ENCODE measurements at regions not wholly inside any gene's neighbourhood (a gene's known extent, or its start where the extent isn't known, plus 50 kb on each side); places are given as distances from the start of the nearest gene placed in this dataset.
A peak's percentile ranks its signal among the peaks of the same experiment; 100 is the strongest.

DNA sequence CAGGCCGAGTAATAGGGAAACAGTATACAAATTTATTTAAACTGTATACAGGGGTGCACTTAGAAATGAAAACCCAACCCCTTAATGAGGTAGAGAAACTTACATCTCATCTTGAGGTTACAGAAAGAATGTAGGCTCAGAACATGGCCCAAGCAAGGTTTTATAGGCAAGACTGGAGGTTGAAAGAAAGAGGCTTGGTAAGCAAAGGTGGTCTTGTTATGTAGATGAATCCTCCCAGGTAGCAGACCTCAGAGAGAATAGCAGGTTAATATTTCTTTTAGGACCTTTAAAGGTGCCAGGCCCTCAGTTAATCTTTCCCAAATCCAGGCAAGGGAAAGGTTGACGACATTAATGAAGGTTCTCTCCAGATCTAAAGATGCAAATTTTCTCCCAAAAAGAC is 1466.8 kb upstream of the PRR20A start:
- H3K4me3 ChIP-seq (ENCODE audit: insufficient read depth, low read depth, low read length) = no peak overlapping the region
- H3K36me3 ChIP-seq (replicated peaks; ENCODE audit: control insufficient read depth, insufficient read depth, low read length) = peaks cover 6% of the 10 kb centered on the region
- no peaks in the 10 kb centered on the region for H3K27me3 ChIP-seq (ENCODE audit: control insufficient read depth, insufficient read depth, low read length)
- DNase-seq = peak; percentile 0

DNA sequence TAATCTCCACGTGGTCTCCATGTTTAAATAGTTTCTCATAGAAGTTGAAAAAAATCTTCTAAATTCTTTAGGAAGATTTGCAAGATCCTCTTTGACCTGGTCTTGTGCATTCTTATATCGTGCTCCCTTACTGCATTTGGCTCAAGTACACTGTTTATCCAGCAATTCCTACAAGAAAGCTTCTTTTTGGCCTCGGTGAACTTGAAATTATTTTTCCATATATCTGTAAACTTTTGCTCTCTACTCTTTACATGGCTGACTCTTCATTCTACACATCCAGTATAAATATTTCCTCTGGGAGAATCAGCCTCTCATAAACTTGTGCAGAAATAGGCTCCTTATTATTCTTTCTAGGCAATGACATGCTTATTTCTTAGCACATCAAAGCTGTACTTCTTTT is 1457.9 kb upstream of the PRR20A start:
- no peak for DNase-seq
- Histone ChIP-seq H3K4me3 (ENCODE audit: insufficient read depth, low read depth, low read length) (no peak overlapping the region), H3K36me3 (replicated peaks; ENCODE audit: control insufficient read depth, insufficient read depth, low read length) (no peaks in the 10 kb centered on the region), H3K27me3 (ENCODE audit: control insufficient read depth, insufficient read depth, low read length) (no peaks in the 10 kb centered on the region)

DNA sequence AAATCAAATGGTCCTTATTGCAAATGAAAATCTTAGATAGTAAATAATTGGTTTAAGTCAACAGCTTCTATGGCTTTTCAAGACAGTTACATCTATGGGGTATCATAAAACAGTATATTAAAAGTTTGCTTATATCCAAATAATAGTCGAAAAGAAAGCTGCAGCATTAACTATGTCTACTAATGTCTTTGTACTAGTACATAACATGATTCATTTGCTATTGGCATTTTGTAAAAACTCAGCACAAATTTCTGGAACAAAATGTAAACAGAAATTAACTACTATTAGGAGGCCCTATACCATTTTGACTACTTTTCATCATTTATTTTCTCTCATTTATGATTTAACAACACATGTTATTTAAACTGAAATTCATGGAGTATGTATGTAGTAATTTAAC is 1435.2 kb upstream of the PRR20A start:
- Histone ChIP-seq H3K4me3 (ENCODE audit: insufficient read depth, low read depth, low read length) (no peak overlapping the region), H3K27me3 (ENCODE audit: control insufficient read depth, insufficient read depth, low read length) (no peaks in the 10 kb centered on the region), H3K36me3 (replicated peaks; ENCODE audit: control insufficient read depth, insufficient read depth, low read length) (no peaks in the 10 kb centered on the region)
- no peak for DNase-seq

GRCh38 chr13:55705971-55706370 is 1434.7 kb upstream of the PRR20A start:
- no peaks in the 10 kb centered on the region for H3K27me3 ChIP-seq (ENCODE audit: control insufficient read depth, insufficient read depth, low read length)
- H3K4me3 ChIP-seq (ENCODE audit: insufficient read depth, low read depth, low read length) = no peak overlapping the region
- no peak for DNase-seq

DNA sequence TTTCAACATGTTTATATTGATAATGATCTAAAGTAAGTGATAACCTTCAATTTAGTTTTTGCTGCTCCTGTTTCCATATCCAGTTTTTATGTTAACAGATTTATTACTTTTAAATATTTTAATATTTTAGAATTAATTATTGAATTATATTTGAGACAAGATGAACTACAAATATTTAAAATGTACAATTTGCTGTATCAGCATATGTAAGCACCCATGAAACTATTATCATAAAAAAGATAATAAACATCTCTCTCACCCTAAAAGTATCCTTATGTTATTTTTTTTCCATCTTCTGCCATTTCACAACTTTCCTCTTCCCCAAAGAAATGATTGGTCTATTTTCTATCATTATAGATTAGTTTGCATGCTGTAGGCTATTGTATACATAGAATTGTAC is 1426.6 kb upstream of the PRR20A start:
- no peaks in the 10 kb centered on the region for H3K36me3 ChIP-seq (replicated peaks; ENCODE audit: control insufficient read depth, insufficient read depth, low read length)
- DNase-seq = no peak
- H3K27me3 ChIP-seq (ENCODE audit: control insufficient read depth, insufficient read depth, low read length) = no peaks in the 10 kb centered on the region
- no peak overlapping the region for H3K4me3 ChIP-seq (ENCODE audit: insufficient read depth, low read depth, low read length)

More at GRCh38 chr13:55705971-55706370, 1434.7 kb upstream of the PRR20A start:
- H3K36me3 ChIP-seq (replicated peaks; ENCODE audit: control insufficient read depth, insufficient read depth, low read length) = no peaks in the 10 kb centered on the region

- Histone ChIP-seq H3K36me3 (replicated peaks; ENCODE audit: control insufficient read depth, insufficient read depth, low read length) (no peaks in the 10 kb centered on the region), H3K27me3 (ENCODE audit: control insufficient read depth, insufficient read depth, low read length) (no peaks in the 10 kb centered on the region), H3K4me3 (ENCODE audit: insufficient read depth, low read depth, low read length) (no peak overlapping the region)
- no peak for DNase-seq
Measured at GRCh38 chr13:55727683-55728082, 1413.0 kb upstream of the PRR20A start.

GRCh38 chr13:55728247-55728646 is 1412.5 kb upstream of the PRR20A start:
- H3K4me3 ChIP-seq (ENCODE audit: insufficient read depth, low read depth, low read length) = no peak overlapping the region

DNA sequence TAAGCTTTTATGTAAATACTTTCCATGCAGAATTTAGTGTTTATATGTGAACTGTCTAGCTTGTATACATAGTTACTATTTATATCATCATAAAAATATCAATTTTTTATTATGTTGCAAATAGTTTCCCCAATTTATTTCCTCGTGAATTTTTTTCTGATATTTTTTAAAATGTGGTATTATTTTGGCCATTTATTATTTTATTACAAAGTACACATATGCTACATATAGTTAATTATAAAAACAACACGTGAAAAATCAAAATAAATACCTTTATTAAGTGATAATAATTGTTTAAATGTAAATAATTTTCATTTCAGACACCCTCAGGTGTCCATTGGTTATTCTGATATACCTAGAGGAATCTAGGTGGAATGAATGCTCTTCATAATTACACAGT is 1394.9 kb upstream of the PRR20A start:
- no peak overlapping the region for H3K4me3 ChIP-seq (ENCODE audit: insufficient read depth, low read depth, low read length)
- H3K27me3 ChIP-seq (ENCODE audit: control insufficient read depth, insufficient read depth, low read length) = no peaks in the 10 kb centered on the region
- DNase-seq = no peak
- H3K36me3 ChIP-seq (replicated peaks; ENCODE audit: control insufficient read depth, insufficient read depth, low read length) = no peaks in the 10 kb centered on the region

More at GRCh38 chr13:55728247-55728646, 1412.5 kb upstream of the PRR20A start:
- DNase-seq = no peak
- no peaks in the 10 kb centered on the region for H3K27me3 ChIP-seq (ENCODE audit: control insufficient read depth, insufficient read depth, low read length)
- no peaks in the 10 kb centered on the region for H3K36me3 ChIP-seq (replicated peaks; ENCODE audit: control insufficient read depth, insufficient read depth, low read length)

GRCh38 chr13:55761986-55762385 is 1378.7 kb upstream of the PRR20A start:
- Histone ChIP-seq H3K27me3 (ENCODE audit: control insufficient read depth, insufficient read depth, low read length) (no peaks in the 10 kb centered on the region), H3K36me3 (replicated peaks; ENCODE audit: control insufficient read depth, insufficient read depth, low read length) (no peaks in the 10 kb centered on the region), H3K4me3 (ENCODE audit: insufficient read depth, low read depth, low read length) (no peak overlapping the region)
- DNase-seq = no peak

DNA sequence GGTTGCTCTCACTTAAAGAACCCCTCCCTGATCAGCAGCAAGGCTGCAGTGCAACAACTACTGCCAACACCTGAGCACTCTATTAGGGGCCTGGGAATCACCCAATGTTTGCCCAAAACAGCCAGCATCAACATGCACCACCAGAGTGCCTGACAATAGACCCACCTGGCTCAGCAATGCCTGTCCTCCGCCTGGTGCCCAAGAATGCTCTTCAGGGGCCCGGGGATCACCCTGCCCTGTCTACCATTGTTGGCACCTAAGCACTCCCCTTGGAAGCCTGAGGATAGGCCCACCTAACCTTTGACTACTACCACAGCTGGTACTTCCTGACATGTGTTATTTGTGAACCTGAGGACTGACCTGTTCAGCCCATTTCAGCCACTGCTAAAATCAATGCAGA is 1363.1 kb upstream of the PRR20A start:
- no peak for DNase-seq
- Histone ChIP-seq H3K36me3 (replicated peaks; ENCODE audit: control insufficient read depth, insufficient read depth, low read length) (no peaks in the 10 kb centered on the region), H3K4me3 (ENCODE audit: insufficient read depth, low read depth, low read length) (no peak overlapping the region)

DNA sequence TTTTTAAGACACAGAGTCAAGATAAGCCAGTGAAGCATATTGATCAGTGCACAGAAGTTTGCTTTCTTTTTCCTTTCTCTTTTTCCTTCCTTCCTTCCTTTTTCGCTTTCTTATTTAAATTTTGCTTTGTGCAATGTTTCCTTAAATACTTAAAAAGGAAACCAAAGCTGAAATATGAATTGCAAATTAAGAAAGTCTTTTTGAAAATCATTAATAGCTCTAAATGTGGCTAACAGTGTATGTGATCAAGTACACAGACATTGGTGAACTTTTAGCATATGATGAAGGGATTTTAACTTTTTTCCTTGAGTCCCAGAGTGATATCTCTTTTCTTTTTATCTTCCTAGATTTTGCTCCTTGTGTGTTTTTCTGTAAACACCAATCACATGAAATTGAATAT is 1356.9 kb upstream of the PRR20A start:
- H3K27me3 ChIP-seq (ENCODE audit: control insufficient read depth, insufficient read depth, low read length) = no peaks in the 10 kb centered on the region
- no peak overlapping the region for H3K4me3 ChIP-seq (ENCODE audit: insufficient read depth, low read depth, low read length)
- H3K36me3 ChIP-seq (replicated peaks; ENCODE audit: control insufficient read depth, insufficient read depth, low read length) = no peaks in the 10 kb centered on the region
- no peak for DNase-seq

More for the DNA sequence above, 1363.1 kb upstream of the PRR20A start:
- H3K27me3 ChIP-seq (ENCODE audit: control insufficient read depth, insufficient read depth, low read length) = no peaks in the 10 kb centered on the region

DNA sequence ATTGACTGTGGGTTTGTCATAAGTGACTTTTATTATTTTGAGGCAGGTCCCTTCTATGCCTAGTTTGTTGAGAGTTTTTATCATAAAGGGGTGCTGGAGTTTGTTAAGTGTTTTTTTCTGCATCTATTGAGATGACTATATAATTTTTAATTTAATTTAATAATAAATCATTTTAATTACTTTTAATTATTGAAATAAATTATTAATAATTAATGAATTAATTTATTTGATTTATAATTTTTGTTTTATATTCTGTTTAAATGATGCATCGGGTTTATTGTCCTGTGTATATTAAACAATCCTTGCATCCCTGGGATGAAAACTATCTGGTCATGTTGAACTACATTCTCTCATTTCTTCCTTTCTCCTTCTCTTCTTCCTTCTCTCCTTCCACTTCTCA is 1352.2 kb upstream of the PRR20A start:
- Histone ChIP-seq H3K27me3 (ENCODE audit: control insufficient read depth, insufficient read depth, low read length) (no peaks in the 10 kb centered on the region), H3K36me3 (replicated peaks; ENCODE audit: control insufficient read depth, insufficient read depth, low read length) (no peaks in the 10 kb centered on the region), H3K4me3 (ENCODE audit: insufficient read depth, low read depth, low read length) (no peak overlapping the region)
- DNase-seq = no peak

DNA sequence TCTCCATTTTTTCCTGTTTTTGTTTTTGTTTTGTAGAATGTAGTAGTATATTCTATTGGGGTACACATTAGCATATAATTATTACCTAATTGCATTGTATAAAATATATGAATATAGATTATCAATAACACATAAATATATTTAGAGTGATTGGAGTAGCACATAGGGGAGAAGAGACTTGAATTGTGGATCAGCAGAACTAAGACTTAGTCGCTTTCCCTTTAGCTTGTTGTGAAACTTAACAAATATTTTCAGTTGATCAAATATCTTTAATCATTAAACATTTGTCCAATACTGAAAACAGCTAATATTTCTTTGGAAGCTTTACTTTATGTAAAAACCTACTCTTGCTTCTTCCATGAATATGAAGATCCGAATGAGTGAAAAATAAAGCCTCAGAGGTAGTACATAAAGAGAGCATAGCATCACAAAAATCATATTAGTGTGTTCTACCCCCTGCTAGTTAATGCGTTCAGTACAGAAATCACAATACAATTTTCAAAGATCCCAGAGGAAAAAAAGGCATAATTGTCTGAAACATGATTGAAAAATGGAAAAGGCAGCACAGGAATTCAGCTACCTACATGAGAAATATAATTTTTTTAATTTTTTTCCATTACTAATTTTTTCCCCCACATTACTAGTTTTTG is 1348.0 kb upstream of the PRR20A start:
- Histone ChIP-seq H3K36me3 (replicated peaks; ENCODE audit: control insufficient read depth, insufficient read depth, low read length) (no peaks in the 10 kb centered on the region), H3K4me3 (ENCODE audit: insufficient read depth, low read depth, low read length) (no peak overlapping the region), H3K27me3 (ENCODE audit: control insufficient read depth, insufficient read depth, low read length) (no peaks in the 10 kb centered on the region)
- DNase-seq = no peak

GRCh38 chr13:55815458-55816033 is 1325.2 kb upstream of the PRR20A start:
- H3K4me3 ChIP-seq (ENCODE audit: insufficient read depth, low read depth, low read length) = no peak overlapping the region

DNA sequence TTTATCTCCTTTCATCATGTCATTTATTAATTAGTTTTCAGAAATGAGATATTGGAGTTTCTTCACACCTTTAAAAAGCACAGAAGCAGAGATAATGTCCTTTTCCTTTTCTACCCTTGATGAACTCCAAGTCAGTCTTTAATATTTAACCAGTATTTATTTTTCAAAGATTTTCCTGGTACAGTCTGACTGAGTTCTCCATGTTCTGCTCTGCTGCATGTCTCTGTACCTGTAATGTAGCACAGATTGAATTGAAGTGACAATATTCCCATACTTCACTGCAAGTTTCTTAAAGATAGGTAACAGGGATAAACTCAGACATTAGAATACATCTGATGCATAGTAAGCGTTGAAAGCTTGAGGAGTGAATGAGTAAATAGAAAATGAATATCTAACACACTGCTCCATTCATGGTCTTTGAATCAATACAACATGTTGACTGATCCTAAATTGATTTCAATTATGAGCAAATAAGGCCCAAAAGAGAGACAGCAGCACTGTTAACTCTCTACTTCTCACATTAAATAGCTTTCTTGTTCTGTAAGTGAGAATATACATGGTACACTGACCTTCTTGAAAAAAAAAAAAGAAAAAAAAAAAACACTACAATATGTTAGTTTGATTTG is 1323.6 kb upstream of the PRR20A start:
- H3K4me3 ChIP-seq (ENCODE audit: insufficient read depth, low read depth, low read length) = no peak overlapping the region
- no peak for DNase-seq
- no peaks in the 10 kb centered on the region for H3K36me3 ChIP-seq (replicated peaks; ENCODE audit: control insufficient read depth, insufficient read depth, low read length)
- H3K27me3 ChIP-seq (ENCODE audit: control insufficient read depth, insufficient read depth, low read length) = no peaks in the 10 kb centered on the region

More at GRCh38 chr13:55815458-55816033, 1325.2 kb upstream of the PRR20A start:
- Histone ChIP-seq H3K27me3 (ENCODE audit: control insufficient read depth, insufficient read depth, low read length) (no peaks in the 10 kb centered on the region), H3K36me3 (replicated peaks; ENCODE audit: control insufficient read depth, insufficient read depth, low read length) (no peaks in the 10 kb centered on the region)
- no peak for DNase-seq

Data from H7 (cell line).